ENCODE measurements at regions not wholly inside any gene's neighbourhood (a gene's known extent, or its start where the extent isn't known, plus 50 kb on each side); places are given as distances from the start of the nearest gene placed in this dataset.

DNA sequence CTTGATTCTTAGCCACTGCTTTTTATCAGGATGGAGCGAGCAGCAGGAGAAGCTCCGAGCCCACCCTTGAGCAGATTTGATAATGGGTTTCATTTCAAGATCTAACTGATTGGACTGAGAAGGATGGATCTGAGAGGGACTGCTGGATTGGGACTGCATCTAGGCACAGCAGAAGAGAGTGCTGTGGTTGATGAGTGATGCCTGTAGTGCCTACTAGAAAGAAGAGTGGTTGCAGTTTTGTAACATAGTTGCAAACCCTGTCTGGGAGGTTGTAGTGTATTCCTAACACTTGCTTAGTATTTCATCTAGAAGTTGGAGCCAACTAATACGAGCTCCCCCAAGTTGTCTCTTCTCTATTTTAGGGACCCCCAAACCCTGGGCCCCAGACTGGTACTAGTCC lies 88.7 kb downstream of the ASCL1 start:
- H3K4me1 Mint-ChIP-seq (ENCODE audit: insufficient read depth, unreplicated experiment), result no peaks in the 10 kb centered on the region
- no peaks in the 10 kb centered on the region for H3K36me3 Mint-ChIP-seq (ENCODE audit: insufficient read depth, unreplicated experiment)
- no TSS peak for BruUV-seq (replicated peaks)
- DNase-seq (ENCODE audit: unreplicated experiment), result no peak
- H3K27ac Mint-ChIP-seq (ENCODE audit: low read depth, unreplicated experiment), result no peak overlapping the region
- intact Hi-C loops (cut with micrococcal nuclease), result no loop called here
- CTCF ChIA-PET, result interaction anchor here (1.1 kb wide), 1 partner anchor 163 kb away, joined by 3 read pairs; no protein-coding TSS in a partner anchor
- H3K27me3 Mint-ChIP-seq (ENCODE audit: insufficient read depth, unreplicated experiment), result no peaks in the 10 kb centered on the region
- TF ChIP-seq, protein P1, sequence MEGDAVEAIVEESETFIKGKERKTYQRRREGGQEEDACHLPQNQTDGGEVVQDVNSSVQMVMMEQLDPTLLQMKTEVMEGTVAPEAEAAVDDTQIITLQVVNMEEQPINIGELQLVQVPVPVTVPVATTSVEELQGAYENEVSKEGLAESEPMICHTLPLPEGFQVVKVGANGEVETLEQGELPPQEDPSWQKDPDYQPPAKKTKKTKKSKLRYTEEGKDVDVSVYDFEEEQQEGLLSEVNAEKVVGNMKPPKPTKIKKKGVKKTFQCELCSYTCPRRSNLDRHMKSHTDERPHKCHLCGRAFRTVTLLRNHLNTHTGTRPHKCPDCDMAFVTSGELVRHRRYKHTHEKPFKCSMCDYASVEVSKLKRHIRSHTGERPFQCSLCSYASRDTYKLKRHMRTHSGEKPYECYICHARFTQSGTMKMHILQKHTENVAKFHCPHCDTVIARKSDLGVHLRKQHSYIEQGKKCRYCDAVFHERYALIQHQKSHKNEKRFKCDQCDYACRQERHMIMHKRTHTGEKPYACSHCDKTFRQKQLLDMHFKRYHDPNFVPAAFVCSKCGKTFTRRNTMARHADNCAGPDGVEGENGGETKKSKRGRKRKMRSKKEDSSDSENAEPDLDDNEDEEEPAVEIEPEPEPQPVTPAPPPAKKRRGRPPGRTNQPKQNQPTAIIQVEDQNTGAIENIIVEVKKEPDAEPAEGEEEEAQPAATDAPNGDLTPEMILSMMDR (IDR thresholded peaks at IDR 0.05; ENCODE audit: unreplicated experiment), result no peak
- H3K4me3 Mint-ChIP-seq (ENCODE audit: unreplicated experiment), result no peak overlapping the region
- POLR2A ChIA-PET, result no interaction called here
- H3K9me3 Mint-ChIP-seq (ENCODE audit: unreplicated experiment), result peaks cover 10% of the 10 kb centered on the region

DNA sequence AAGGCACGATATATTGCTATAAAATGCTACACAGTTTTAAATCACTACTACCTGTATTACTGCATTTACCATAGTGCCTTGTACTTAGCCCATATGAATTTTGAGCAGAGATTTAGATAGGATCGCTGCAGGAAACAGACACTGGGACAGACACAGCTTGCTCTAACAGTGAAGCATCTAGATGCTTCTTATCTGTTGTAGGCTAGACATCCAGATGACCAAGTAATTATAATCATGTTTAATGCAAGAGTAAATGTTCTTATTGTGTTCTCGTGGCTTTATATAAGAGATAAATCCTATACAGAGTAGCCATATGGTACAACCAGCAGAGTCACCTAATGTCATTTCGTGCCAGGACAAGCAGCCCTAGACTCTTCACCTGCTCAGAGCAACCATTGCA lies 92.8 kb downstream of the ASCL1 start:
- intact Hi-C loops (cut with micrococcal nuclease), result no loop called here
- Mint-ChIP-seq H3K9me3 (ENCODE audit: unreplicated experiment) (peaks cover 10% of the 10 kb centered on the region), H3K27ac (ENCODE audit: low read depth, unreplicated experiment) (no peak overlapping the region), H3K4me1 (ENCODE audit: insufficient read depth, unreplicated experiment) (no peaks in the 10 kb centered on the region), H3K27me3 (ENCODE audit: insufficient read depth, unreplicated experiment) (no peaks in the 10 kb centered on the region), H3K36me3 (ENCODE audit: insufficient read depth, unreplicated experiment) (no peaks in the 10 kb centered on the region), H3K4me3 (ENCODE audit: unreplicated experiment) (no peak overlapping the region)
- CTCF ChIA-PET, result no interaction called here
- no TSS peak for BruUV-seq (replicated peaks)
- TF ChIP-seq, protein P1 (IDR thresholded peaks at IDR 0.05; ENCODE audit: unreplicated experiment), result no peak
- DNase-seq (ENCODE audit: unreplicated experiment), result no peak
- POLR2A ChIA-PET, result interaction anchor here (0.6 kb wide), 1 partner anchor 402 kb away, joined by 3 read pairs; no protein-coding TSS in a partner anchor

DNA sequence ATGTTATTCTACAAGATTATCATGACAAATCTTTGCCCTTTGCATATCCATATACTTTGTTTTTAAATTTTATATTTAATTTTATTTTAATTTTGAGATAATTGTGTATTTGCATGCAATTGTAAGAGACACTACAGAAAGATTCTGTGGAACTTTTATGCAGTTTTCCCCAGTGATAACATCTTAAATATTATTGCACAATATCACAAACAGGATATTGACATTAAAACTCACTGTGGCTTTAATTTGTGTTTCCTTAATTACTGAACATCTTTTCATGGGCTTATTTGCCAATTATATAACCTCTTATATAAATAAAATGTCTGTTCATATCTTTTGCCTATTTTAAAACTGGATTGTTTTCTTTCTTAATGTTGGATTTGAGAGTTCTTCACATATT lies 95.6 kb downstream of the ASCL1 start:
- H3K4me1 Mint-ChIP-seq (ENCODE audit: insufficient read depth, unreplicated experiment), result no peaks in the 10 kb centered on the region
- no peaks in the 10 kb centered on the region for H3K27me3 Mint-ChIP-seq (ENCODE audit: insufficient read depth, unreplicated experiment)
- ChIA-PET POLR2A (no interaction called here), CTCF (no interaction called here)
- H3K27ac Mint-ChIP-seq (ENCODE audit: low read depth, unreplicated experiment), result no peak overlapping the region
- peaks cover 10% of the 10 kb centered on the region for H3K9me3 Mint-ChIP-seq (ENCODE audit: unreplicated experiment)
- no peaks in the 10 kb centered on the region for H3K36me3 Mint-ChIP-seq (ENCODE audit: insufficient read depth, unreplicated experiment)
- DNase-seq (ENCODE audit: unreplicated experiment), result no peak
- TF ChIP-seq, protein P1 (IDR thresholded peaks at IDR 0.05; ENCODE audit: unreplicated experiment), result no peak
- intact Hi-C loops (cut with micrococcal nuclease), result no loop called here
- BruUV-seq (replicated peaks), result no TSS peak
- H3K4me3 Mint-ChIP-seq (ENCODE audit: unreplicated experiment), result no peak overlapping the region

DNA sequence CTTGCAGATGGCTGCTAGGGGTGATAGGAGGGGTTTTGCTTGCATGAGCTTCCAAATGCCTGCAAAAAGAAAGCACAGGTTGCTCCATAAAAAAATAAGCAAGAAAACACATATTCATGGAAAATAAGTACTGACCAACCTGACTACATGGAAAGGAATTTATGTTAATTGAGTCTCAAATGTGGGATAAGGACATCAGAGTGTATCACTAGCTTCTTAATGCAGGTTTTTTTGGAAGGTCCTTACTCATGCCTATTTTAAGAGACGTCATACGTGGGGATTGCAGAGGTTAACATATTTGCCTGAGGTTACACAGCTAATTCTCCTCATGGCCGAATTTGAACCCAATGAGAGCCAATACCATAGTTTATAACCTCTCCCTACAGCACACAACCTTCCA lies 116.2 kb downstream of the ASCL1 start:
- H3K4me3 Mint-ChIP-seq (ENCODE audit: unreplicated experiment), result no peak overlapping the region
- no peaks in the 10 kb centered on the region for H3K9me3 Mint-ChIP-seq (ENCODE audit: unreplicated experiment)
- TF ChIP-seq, protein P1 (IDR thresholded peaks at IDR 0.05; ENCODE audit: unreplicated experiment), result no peak
- no peaks in the 10 kb centered on the region for H3K36me3 Mint-ChIP-seq (ENCODE audit: insufficient read depth, unreplicated experiment)
- no peak for DNase-seq (ENCODE audit: unreplicated experiment)
- no peak overlapping the region for H3K27ac Mint-ChIP-seq (ENCODE audit: low read depth, unreplicated experiment)
- CTCF ChIA-PET, result no interaction called here
- no peaks in the 10 kb centered on the region for H3K27me3 Mint-ChIP-seq (ENCODE audit: insufficient read depth, unreplicated experiment)
- POLR2A ChIA-PET, result no interaction called here
- intact Hi-C loops (cut with micrococcal nuclease), result no loop called here
- no peaks in the 10 kb centered on the region for H3K4me1 Mint-ChIP-seq (ENCODE audit: insufficient read depth, unreplicated experiment)
- BruUV-seq (replicated peaks), result no TSS peak

All from MCF 10A (cell line).